ENCODE measurements at regions not wholly inside any gene's neighbourhood (a gene's known extent, or its start where the extent isn't known, plus 50 kb on each side); places are given as distances from the start of the nearest gene placed in this dataset.

- no peak for TF ChIP-seq CTCF (IDR thresholded peaks at IDR 0.05)
- no peak for TF ChIP-seq POLR2A (IDR thresholded peaks at IDR 0.05)
These were observed 422.0 kb downstream of the HINT1 start for GRCh38 chr5:130743092-130743491.

Measured in right lobe of liver (tissue), 4 donors.